GM13977 (cell line): ENCODE measurements at regions not wholly inside any gene's neighbourhood (a gene's known extent, or its start where the extent isn't known, plus 50 kb on each side); places are given as distances from the start of the nearest gene placed in this dataset.

ENCODE experiments used
- DNase-seq: peaks from one replicate; pipeline ENCODE4 v3.0.0; 2012; ENCODE audit warnings: low spot score
- in situ Hi-C: fragments of 300-500 bp; cut with MboI; formaldehyde crosslinking; loops from one replicate; pipeline ENCODE4 v1.12.0; 2022; ENCODE audit warnings: low sequenced_read_pairs, low pct_unique_long_range_greater_than_20kb, mixed read lengths, inconsistent platforms; ENCODE audit not compliant: unreplicated experiment
- TF ChIP-seq, protein P1 (sequence below): IDR thresholded peaks from 2 replicates; pipeline ENCODE4 v1.5.1; 2012; ENCODE audit warnings: mild to moderate bottlenecking, control low read depth; ENCODE audit not compliant: insufficient read depth; ENCODE audit errors: extremely low read depth, missing control alignments

DNA sequence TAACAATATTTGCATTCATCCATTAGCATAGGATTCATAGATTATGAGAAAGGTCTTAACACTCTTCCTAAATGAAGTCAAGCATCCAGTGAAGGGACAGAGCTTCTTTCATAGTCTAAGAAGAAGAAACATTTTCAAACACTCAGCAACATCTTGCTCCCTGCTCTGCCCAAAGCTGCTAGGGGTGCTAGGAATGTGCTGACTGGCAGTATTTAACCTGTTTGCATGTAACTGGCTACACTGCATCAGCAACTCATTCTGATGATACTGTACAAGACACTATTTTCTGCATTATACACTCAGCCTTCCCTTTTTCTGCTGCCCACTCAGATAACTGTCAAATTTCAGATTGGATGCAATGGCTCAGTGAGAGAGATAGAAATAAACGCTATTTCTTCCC, 495.1 kb upstream of the ARID1B start:
- TF ChIP-seq, protein P1, sequence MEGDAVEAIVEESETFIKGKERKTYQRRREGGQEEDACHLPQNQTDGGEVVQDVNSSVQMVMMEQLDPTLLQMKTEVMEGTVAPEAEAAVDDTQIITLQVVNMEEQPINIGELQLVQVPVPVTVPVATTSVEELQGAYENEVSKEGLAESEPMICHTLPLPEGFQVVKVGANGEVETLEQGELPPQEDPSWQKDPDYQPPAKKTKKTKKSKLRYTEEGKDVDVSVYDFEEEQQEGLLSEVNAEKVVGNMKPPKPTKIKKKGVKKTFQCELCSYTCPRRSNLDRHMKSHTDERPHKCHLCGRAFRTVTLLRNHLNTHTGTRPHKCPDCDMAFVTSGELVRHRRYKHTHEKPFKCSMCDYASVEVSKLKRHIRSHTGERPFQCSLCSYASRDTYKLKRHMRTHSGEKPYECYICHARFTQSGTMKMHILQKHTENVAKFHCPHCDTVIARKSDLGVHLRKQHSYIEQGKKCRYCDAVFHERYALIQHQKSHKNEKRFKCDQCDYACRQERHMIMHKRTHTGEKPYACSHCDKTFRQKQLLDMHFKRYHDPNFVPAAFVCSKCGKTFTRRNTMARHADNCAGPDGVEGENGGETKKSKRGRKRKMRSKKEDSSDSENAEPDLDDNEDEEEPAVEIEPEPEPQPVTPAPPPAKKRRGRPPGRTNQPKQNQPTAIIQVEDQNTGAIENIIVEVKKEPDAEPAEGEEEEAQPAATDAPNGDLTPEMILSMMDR: no peak
- no peak for DNase-seq
- in situ Hi-C loops: no loop called here

DNA sequence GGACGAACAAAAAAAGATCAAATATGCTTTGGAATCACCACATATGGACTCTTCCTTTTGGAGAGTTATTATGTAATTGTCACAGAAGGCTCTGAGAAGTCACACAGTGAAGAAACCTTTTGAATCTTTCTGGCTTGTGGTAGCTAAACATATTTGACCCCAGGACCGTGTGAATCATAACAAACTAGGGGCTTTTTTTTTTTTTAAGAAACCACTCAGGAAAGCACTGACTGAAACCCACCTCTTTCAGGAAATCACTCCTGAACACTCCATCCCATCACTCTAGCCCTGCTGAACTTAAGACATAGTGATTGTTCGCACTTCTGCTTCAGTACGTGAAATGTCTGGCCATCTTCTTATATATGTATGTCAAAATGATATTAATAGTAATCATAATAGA, 495.9 kb upstream of the ARID1B start:
- DNase-seq: no peak
- in situ Hi-C loops: no loop called here
- TF ChIP-seq, protein P1: no peak

- TF ChIP-seq, protein P1: no peak
- in situ Hi-C loops: no loop called here
- peak; percentile 16 for DNase-seq
Measured at GRCh38 chr6:156280065-156280464, 497.1 kb upstream of the ARID1B start.

GRCh38 chr6:156279261-156279969, 497.8 kb upstream of the ARID1B start:
- DNase-seq: peak; percentile 11
- in situ Hi-C loops: no loop called here
- TF ChIP-seq, protein P1: no peak

- TF ChIP-seq, protein P1: no peak
- no peak for DNase-seq
- in situ Hi-C loops: no loop called here
Measured at GRCh38 chr6:156273065-156273711, 504.0 kb upstream of the ARID1B start.

DNA sequence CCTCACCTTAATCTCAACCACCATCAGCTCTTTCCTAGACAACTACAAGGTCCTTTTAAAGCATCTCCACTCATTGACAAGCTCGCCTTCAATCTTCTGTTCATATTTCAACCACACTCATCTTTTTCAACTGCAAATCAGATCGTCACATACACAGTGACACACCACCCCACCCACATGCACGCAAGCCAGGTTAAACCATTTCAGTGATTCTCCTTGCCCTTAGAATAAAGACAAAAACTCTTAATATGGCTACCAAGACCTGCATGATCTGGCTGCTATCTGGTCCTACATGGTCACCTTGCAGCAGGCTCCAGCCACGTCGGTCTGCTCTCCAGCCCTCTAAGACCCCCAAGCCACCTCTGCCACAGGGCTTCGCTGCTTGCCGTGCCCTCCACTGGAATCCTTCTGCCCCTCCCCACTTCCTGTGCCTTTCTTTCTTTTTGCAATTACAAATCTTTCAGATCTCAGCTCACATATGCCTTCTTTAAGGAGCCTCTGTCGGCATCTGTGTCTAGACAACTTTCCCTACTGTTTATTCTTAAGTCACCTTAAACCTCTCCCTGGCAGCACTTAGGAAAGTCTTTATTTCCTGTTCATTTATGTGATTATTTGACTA, 507.3 kb upstream of the ARID1B start:
- no peak for DNase-seq
- TF ChIP-seq, protein P1: no peak
- in situ Hi-C loops: no loop called here
